CD4-positive, alpha-beta T cell (primary cell): ENCODE measurements at regions not wholly inside any gene's neighbourhood (a gene's known extent, or its start where the extent isn't known, plus 50 kb on each side); places are given as distances from the start of the nearest gene placed in this dataset.

Experiments
- ATAC-seq: fragments of 200-7000 bp; cut with Tn5 transposase; one replicate; pipeline ENCODE4 v1.10.0; 2022; ENCODE audit warnings: mild to moderate bottlenecking; ENCODE audit not compliant: poor library complexity
- CTCF ChIA-PET: fragments of 350-600 bp; sonication (Branson Sonifier 250); formaldehyde crosslinking; loops from one replicate; lab custom pipeline; 2021; ENCODE audit warnings: antibody characterized with exemption, inconsistent platforms; lab: Charles Lee
- POLR2A ChIA-PET: fragments of 350-600 bp; sonication (Branson Sonifier 250); formaldehyde crosslinking; loops from one replicate; lab custom pipeline; 2021; ENCODE audit warnings: antibody characterized with exemption, inconsistent platforms; lab: Charles Lee
- DNase-seq, 14 experiments: peaks; one replicate each; pipeline ENCODE4 v3.0.0-alpha.2; 2013 to 2020; ENCODE audit warnings: mixed read lengths in 2 of 14
- H3K27ac ChIP-seq, 2 donors: one replicate each; pipeline versions ENCODE4 v1.5.1 to v1.7.0; 2013; ENCODE audit warnings: low read length in 2 of 2, low read depth in 1 of 2, mild to moderate bottlenecking in 1 of 2
- H3K27me3 ChIP-seq, 2 experiments: 1 replicate in 1 of 2; 2 replicates in 1 of 2; pipeline versions ENCODE4 v1.6.1 to v1.7.0; 2013; ENCODE audit warnings: low read length in 2 of 2, control low read depth in 1 of 2, mild to moderate bottlenecking in 1 of 2, moderate library complexity in 1 of 2; ENCODE audit not compliant: insufficient read depth in 2 of 2, control insufficient read depth in 1 of 2
- H3K36me3 ChIP-seq: one replicate; pipeline ENCODE4 v1.6.1; 2013; ENCODE audit warnings: low read length, control low read depth; ENCODE audit not compliant: insufficient read depth
- H3K4me1 ChIP-seq: one replicate; pipeline ENCODE4 v1.6.1; 2013; ENCODE audit warnings: low read length, control low read depth; ENCODE audit not compliant: insufficient read depth
- H3K4me3 ChIP-seq: one replicate; pipeline ENCODE4 v1.5.1; 2013; ENCODE audit warnings: mild to moderate bottlenecking, low read length, moderate library complexity
- H3K9me3 ChIP-seq, 2 experiments: 1 replicate in 1 of 2; 2 replicates in 1 of 2; pipeline versions ENCODE4 v1.6.1 to v1.7.0; 2013; ENCODE audit warnings: low read length in 2 of 2, mild to moderate bottlenecking in 2 of 2, control low read depth in 1 of 2, moderate library complexity in 1 of 2; ENCODE audit not compliant: control insufficient read depth in 1 of 2, insufficient read depth in 1 of 2
- H3K27ac Mint-ChIP-seq: one replicate; pipeline ENCODE4 v1.8.0; 2020; ENCODE audit warnings: mixed read lengths
- H3K27me3 Mint-ChIP-seq: one replicate; pipeline ENCODE4 v1.8.0; 2021; ENCODE audit warnings: mixed read lengths
- H3K36me3 Mint-ChIP-seq: one replicate; pipeline ENCODE4 v1.8.0; 2021; ENCODE audit warnings: low read depth, mixed read lengths
- H3K4me1 Mint-ChIP-seq: one replicate; pipeline ENCODE4 v1.8.0; 2021; ENCODE audit warnings: low read depth, mixed read lengths
- H3K4me3 Mint-ChIP-seq: one replicate; pipeline ENCODE4 v1.8.0; 2020; ENCODE audit warnings: mild to moderate bottlenecking, mixed read lengths
- H3K9me3 Mint-ChIP-seq: one replicate; pipeline ENCODE4 v1.8.0; 2020; ENCODE audit warnings: mixed read lengths
- CTCF ChIP-seq: fragments of 200-600 bp; IDR thresholded peaks from one replicate; pipeline ENCODE4 v1.8.0; 2022; ENCODE audit warnings: antibody characterized with exemption, mild to moderate bottlenecking
- intact Hi-C, 2 experiments: fragments of 100-400 bp; cut with DNase I in 1 of 2; cut with micrococcal nuclease in 1 of 2; formaldehyde crosslinking; loops; one replicate each; pipeline versions ENCODE4 v1.15.1 to v1.9.0; 2023 to 2025; cut with DNase I, micrococcal nuclease

GRCh38 chr1:55816456-55817426 lies 601.6 kb upstream of the USP24 start:
- no peaks in the 10 kb centered on the region for H3K9me3 ChIP-seq
- POLR2A ChIA-PET, result no interaction called here
- H3K27me3 ChIP-seq, result no peaks in the 10 kb centered on the region
- Mint-ChIP-seq H3K36me3 (no peaks in the 10 kb centered on the region), H3K27me3 (peaks cover 7% of the 10 kb centered on the region), H3K4me3 (no peak overlapping the region), H3K9me3 (no peaks in the 10 kb centered on the region), H3K27ac (no peak overlapping the region), H3K4me1 (no peaks in the 10 kb centered on the region)
- H3K4me1 ChIP-seq, result no peaks in the 10 kb centered on the region
- CTCF ChIA-PET, result no interaction called here
- DNase-seq (peak in 1 of 14 experiments; percentile 1), ATAC-seq (no peak)
- no peak overlapping the region for H3K27ac ChIP-seq
- H3K36me3 ChIP-seq, result no peaks in the 10 kb centered on the region
- H3K4me3 ChIP-seq, result no peak overlapping the region
- TF ChIP-seq CTCF, result no peak
- intact Hi-C loops, result no loop called here

- ChIA-PET POLR2A (no interaction called here), CTCF (no interaction called here)
- no peaks in the 10 kb centered on the region for H3K36me3 Mint-ChIP-seq
- H3K27me3 Mint-ChIP-seq, result peaks cover 7% of the 10 kb centered on the region
- intact Hi-C loops, result no loop called here
- no peak for TF ChIP-seq CTCF
- H3K9me3 Mint-ChIP-seq, result no peaks in the 10 kb centered on the region
- DNase-seq, result no peak
- no peak overlapping the region for H3K27ac ChIP-seq
- no peak for ATAC-seq
- H3K4me3 ChIP-seq, result no peak overlapping the region
- H3K4me3 Mint-ChIP-seq, result no peak overlapping the region
- H3K27ac Mint-ChIP-seq, result no peak overlapping the region
- no peaks in the 10 kb centered on the region for H3K4me1 Mint-ChIP-seq
- no peaks in the 10 kb centered on the region for H3K27me3 ChIP-seq
- H3K9me3 ChIP-seq, result no peaks in the 10 kb centered on the region
- H3K36me3 ChIP-seq, result no peaks in the 10 kb centered on the region
- H3K4me1 ChIP-seq, result no peaks in the 10 kb centered on the region
These were observed 600.7 kb upstream of the USP24 start for GRCh38 chr1:55815745-55816455.

GRCh38 chr1:55814967-55815366 lies 599.8 kb upstream of the USP24 start:
- POLR2A ChIA-PET, result no interaction called here

More at GRCh38 chr1:55814967-55815366, 599.8 kb upstream of the USP24 start:
- H3K4me3 ChIP-seq, result no peak overlapping the region
- Mint-ChIP-seq H3K27ac (no peak overlapping the region), H3K36me3 (no peaks in the 10 kb centered on the region), H3K4me1 (no peaks in the 10 kb centered on the region), H3K9me3 (no peaks in the 10 kb centered on the region), H3K4me3 (no peak overlapping the region), H3K27me3 (peaks cover 7% of the 10 kb centered on the region)
- no peak for DNase-seq
- no peak for TF ChIP-seq CTCF
- H3K27me3 ChIP-seq, result no peaks in the 10 kb centered on the region
- no peaks in the 10 kb centered on the region for H3K4me1 ChIP-seq
- no peaks in the 10 kb centered on the region for H3K9me3 ChIP-seq
- H3K36me3 ChIP-seq, result no peaks in the 10 kb centered on the region
- intact Hi-C loops, result no loop called here
- H3K27ac ChIP-seq, result no peak overlapping the region
- CTCF ChIA-PET, result no interaction called here
- no peak for ATAC-seq
